Right kidney (tissue), 1 donor: ENCODE measurements at regions not wholly inside any gene's neighbourhood (a gene's known extent, or its start where the extent isn't known, plus 50 kb on each side); places are given as distances from the start of the nearest gene placed in this dataset.
A peak's percentile ranks its signal among the peaks of the same experiment; 100 is the strongest.

Source experiments
- DNase-seq: peaks from one replicate; pipeline ENCODE4 v3.0.0-alpha.2; 2016

DNA sequence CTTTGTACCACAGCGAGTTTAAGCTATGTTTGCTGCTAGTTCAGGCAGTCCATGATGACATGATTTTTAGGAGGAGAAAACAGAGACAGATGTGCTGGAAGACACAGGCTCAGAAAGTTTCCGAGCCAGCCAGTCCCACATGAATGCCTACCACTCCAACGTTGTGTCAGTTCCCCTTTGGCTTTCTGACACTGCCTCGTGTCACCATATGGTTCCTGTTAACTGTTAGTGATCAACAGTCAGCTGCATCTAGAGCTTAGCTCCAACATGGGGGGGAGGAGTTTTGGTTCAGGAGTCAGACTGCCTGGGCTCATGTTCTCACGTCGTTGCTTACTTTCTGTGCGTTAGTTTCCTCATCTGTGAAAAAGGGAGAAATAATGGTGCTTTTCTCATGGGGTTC is 343.7 kb downstream of the MID1IP1 start:
- no peak for DNase-seq

DNA sequence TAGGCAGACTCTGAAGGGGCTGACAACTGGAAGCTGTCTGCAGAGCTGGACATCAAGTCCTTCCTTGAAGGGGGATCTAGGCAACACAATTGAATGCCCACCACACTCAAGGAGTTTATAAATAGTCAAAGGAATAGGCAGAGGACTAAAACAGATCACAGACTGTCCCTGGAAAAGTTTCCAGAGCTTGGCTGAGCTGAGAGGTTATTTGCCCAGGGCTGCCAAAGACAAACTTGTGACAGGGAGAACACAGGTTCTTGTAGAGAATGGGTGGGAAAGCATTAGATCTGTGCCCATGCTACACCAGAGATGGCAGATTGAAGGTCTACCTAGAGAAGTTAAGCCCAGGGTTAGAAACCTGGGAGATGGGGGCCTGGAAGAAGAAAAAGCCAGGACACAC is 344.6 kb downstream of the MID1IP1 start:
- no peak for DNase-seq

DNA sequence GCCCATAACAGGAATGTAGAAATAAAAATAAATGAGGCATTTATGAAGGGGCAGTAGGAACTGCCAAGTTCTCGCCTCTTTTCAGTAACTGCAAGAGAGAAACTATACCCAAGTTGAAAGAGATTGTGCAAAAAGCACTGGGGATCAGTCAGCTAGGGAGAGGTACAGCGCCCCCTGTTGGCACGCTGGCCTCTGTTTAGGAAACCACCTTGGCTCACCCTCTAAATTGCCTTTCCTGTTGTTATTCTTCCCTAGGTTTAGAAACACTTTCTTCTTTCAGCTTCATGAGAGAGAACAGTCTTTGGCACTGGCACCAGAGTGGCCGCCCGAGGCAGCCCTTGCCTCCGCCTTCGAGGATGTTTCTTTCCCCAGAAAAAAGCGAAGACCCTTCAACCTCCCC is 348.5 kb downstream of the MID1IP1 start:
- no peak for DNase-seq

- DNase-seq: no peak
Measured at GRCh38 chrX:39150220-39150619, 349.0 kb downstream of the MID1IP1 start.

- DNase-seq: no peak
Measured at GRCh38 chrX:39150621-39151020, 349.4 kb downstream of the MID1IP1 start.

- no peak for DNase-seq
Measured at GRCh38 chrX:39152106-39152649, 350.9 kb downstream of the MID1IP1 start.

- no peak for DNase-seq
Measured at GRCh38 chrX:39156051-39156450, 354.8 kb downstream of the MID1IP1 start.

DNA sequence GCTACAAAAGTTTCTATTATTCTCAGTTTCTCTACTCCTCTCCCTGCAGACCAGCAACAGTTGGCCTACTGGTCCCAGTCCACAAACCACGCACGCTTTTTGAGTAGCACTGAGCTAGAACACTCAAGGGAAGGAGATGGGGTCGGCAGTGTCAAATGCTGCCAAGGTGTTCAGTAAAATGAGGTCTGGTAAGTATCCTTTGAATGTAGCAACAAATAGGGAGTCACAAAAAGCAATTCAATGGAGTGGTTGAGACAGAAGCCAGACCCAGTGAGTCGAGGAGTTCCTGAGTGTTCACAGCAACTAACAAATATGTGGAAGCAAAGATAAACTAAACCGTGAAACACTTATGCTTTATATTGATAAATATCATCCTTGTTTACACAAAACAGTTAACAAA is 355.7 kb downstream of the MID1IP1 start:
- no peak for DNase-seq

- no peak for DNase-seq
Measured at GRCh38 chrX:39157796-39158195, 356.5 kb downstream of the MID1IP1 start.

DNA sequence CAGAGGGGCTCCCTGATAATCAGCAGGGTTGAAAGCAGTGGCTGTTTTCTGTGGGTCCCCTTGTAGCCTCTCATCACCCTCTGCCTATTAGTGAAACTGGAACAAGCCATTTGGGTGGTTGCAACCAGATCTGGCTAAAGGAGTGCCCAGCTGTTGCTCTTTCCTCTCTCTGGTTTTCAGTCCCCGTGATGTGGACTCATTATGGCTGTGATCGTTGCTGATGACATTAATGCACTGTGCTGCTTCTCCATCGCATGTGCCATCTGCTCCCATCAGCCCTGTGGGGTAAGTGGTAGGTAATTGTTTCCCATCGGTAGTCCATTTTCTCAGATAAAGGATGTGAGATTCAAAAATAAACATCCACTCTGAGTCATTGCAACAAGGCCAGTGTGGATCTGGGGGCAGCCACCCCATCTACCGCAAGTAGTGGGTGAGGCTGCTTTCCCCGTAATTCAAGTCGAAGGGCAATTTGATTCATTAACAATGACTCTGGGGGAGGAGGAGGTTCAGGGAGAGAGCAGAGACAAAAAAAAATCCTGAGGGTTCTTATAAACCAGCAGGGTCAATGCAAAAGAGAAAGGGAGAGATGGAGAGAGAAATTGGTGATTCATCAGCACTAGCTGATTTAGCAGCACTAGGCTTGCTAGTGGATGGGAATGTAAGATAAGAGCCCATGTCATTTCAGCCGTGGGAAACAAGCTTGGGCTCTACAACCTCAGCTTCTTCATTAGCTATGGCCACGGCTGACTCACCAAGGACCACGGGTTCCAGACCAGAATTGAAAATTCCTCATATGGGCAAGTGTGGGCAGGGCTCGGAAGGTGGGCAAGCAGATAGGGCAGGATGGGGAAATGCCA is 357.8 kb downstream of the MID1IP1 start:
- no peak for DNase-seq

GRCh38 chrX:39159921-39160507 is 358.8 kb downstream of the MID1IP1 start:
- DNase-seq: no peak

GRCh38 chrX:39161611-39162255 is 360.5 kb downstream of the MID1IP1 start:
- DNase-seq: no peak

- DNase-seq: peak; percentile 32
Measured at GRCh38 chrX:39162322-39162735, 361.1 kb downstream of the MID1IP1 start.

- no peak for DNase-seq
Measured at GRCh38 chrX:39163581-39164126, 362.4 kb downstream of the MID1IP1 start.

- no peak for DNase-seq
Measured at GRCh38 chrX:39164212-39164611, 363.0 kb downstream of the MID1IP1 start.

GRCh38 chrX:39165185-39165584 is 363.9 kb downstream of the MID1IP1 start:
- no peak for DNase-seq

DNA sequence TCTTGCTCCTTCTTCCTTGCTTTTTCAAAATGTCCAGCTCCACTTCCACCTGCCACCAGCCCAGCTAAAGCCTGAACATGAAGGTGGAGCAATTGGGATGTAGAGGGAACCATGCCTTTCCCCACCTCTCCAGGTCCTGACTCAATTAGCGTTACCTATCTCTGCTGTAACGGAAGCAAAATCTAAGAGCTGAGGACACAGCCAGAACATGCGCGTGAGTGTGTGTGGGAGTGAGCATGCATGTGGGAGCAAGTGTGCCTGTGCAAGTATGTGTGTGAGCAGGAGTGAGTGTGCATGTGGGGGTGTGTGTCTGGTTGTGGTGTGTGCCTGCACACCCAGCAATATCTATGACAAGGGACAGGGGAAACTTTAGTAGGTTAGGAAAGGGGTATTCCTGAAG is 364.5 kb downstream of the MID1IP1 start:
- no peak for DNase-seq

DNA sequence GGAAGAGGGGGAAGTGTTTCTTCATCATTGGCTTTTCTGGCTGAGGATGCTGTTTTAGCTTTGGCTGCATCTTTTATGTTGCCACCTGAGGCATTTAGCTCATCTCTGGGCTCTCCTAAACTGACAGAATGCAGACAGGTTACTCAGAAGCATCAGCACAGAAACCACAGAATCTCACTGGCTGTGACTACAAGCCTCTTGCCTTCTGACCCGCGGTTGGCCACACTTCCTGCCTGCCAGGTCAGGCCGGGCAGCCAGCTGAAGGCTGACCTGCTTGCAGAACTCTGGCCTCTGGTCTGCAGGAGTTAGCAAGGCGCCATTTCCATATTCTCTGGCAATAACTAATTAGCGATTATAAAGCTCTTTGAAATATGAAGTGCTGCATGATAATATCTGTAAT is 366.5 kb downstream of the MID1IP1 start:
- DNase-seq: no peak

DNA sequence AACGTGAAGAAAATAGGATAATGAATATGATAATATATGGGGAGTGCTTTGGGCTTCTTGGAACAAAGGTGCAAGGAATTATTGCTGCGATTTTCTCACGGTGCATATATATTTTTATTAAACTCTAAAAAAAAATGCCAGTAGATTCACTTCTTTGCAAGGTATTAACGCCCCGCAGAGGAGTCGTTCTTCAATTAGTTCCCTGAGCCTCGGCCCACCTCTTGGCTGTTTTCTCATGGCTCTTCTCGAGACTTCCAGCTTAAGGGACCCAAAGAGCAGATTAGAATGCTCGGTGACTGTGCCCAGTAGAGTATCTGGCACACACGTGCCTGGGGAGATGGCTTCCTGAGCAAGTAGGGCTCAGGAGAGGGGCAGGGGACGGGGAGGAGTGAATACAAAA is 367.4 kb downstream of the MID1IP1 start:
- no peak for DNase-seq

DNA sequence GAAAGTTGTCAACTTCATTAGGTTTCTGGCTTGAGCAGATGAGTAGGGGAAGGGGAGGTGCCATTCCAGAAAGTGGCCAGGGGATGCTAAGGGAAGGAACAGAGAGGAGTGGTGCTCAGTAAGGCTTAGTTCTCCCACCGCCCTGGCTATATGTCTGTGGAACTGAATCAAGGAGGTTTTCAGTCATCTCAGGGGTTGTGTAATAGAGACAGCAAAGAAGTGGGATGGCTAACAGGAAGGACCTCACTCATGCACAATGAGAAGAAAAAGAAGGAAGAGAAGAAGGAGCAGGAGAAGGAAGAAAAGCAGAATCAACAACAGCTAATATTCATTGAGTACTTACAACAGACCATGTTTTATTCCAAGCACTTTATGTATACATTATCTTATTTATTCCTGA is 368.7 kb downstream of the MID1IP1 start:
- no peak for DNase-seq

DNA sequence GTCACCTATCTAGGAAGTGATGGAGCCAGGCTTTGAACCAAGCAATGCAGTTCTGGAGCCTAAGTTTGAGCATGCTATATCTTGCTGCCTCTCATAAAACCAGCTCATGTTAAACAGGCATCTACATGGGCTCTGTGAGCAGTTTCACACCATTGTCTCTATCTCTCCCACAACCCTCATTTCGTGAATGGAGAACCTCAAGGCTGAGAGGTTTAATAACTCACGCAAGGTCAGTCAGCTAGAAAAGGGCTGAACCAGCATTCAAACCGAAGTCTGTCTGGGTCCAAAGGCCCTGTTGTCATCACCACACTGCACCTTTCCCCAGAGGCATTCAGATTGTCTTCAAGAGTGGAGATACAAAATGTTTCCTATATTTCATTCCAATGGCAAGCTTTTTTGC is 369.2 kb downstream of the MID1IP1 start:
- no peak for DNase-seq

GRCh38 chrX:39171686-39172085 is 370.4 kb downstream of the MID1IP1 start:
- no peak for DNase-seq

DNA sequence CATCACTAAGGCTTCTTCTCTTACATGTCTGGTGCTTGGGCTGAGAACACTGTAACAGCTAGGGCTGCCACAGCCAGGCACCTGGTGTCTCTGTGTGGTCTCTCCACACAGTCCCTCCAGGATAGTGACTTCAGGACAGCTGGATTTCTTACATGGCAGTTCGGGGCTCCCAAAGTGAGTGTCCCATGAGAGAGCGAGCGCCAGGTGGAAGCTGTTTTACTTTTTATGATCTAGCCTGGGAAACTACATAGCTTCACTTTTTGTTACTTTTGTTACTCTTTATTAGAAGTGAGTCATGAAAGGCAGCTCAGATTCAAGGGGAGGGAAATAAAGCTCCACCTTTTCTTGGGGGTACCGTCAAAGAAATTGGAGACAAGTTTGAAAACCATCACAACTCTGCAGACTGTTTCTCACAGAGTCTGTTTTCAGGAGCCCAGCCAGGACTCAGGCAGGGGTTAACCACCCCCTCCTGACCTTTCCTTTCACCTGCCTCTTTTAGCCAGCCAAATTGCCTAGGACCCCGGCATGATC is 373.0 kb downstream of the MID1IP1 start:
- no peak for DNase-seq
